ENCODE measurements at regions not wholly inside any gene's neighbourhood (a gene's known extent, or its start where the extent isn't known, plus 50 kb on each side); places are given as distances from the start of the nearest gene placed in this dataset.
A peak's percentile ranks its signal among the peaks of the same experiment; 100 is the strongest.

GRCh38 chr21:25341981-25342380 lies 265.3 kb downstream of the MRPL39 start:
- Histone ChIP-seq H3K27me3 (ENCODE audit: low read depth) (no peaks in the 10 kb centered on the region; the same call in 1 of the 2 replicates), H3K4me1 (no peaks in the 10 kb centered on the region), H3K36me3 (replicated peaks) (no peaks in the 10 kb centered on the region), H3K4me3 (no peak overlapping the region), H3K9me3 (no peaks in the 10 kb centered on the region)
- in situ Hi-C loops (cut with MboI; ENCODE audit: low sequenced_read_pairs), result no loop called here
- no peak for DNase-seq (ENCODE audit: low spot score in 2 of 2)

DNA sequence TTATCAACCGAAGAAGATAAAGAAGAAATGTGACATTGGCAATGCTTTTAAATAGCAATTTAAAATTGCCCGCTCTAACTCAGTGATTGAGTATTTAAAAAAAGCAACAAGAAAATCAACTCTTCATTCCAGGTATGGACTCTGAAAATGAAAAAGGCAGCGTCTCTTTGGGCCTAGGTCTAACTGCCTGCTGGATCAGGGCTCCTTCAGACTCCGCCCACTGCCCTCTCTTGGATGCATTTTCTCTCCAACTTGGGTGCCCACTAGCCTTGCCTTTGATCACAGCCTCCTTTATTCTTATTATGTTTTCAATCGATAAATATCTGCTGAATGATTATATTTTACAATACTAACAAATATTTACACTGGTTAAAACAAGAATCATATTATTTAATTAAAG lies 268.9 kb downstream of the MRPL39 start:
- Histone ChIP-seq H3K27me3 (ENCODE audit: low read depth) (no peaks in the 10 kb centered on the region), H3K36me3 (replicated peaks) (no peaks in the 10 kb centered on the region), H3K4me3 (no peak overlapping the region), H3K9me3 (no peaks in the 10 kb centered on the region), H3K4me1 (no peaks in the 10 kb centered on the region; the same call in 1 of the 2 replicates)
- in situ Hi-C loops (cut with MboI; ENCODE audit: low sequenced_read_pairs), result no loop called here
- no peak for DNase-seq (ENCODE audit: low spot score in 2 of 2)

DNA sequence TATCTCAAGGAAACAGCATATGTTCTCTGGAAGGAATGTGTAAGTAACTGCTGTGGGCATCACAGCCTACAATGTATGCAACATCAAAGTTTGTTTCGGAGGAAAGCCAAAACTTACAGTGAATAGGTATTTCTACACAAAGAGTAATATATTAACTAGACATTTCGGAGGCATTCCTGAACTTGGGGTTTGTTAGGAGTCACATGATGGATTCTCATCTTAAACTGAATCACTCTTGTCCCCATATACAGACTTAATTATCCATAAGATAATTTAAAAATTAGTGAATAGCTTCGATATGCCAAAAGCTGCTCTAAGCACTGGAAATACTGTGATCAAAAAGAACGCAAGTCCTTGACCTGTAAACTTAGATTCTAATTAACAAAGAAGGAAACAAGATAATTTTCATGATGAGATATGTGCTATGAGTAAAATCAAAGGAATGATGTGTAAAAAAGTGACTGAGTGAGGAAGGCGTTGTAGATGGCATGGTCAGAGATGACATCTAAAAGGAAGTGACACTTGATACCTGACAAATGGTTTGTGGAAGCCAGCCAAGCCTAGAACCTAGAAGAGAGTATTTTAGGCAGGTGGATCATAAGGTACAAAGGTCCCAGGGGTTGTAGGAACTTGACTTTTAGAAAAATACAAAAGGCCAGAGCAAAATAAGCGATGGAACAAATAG lies 273.1 kb downstream of the MRPL39 start:
- Histone ChIP-seq H3K9me3 (no peaks in the 10 kb centered on the region), H3K27me3 (ENCODE audit: low read depth) (no peaks in the 10 kb centered on the region), H3K36me3 (replicated peaks) (no peaks in the 10 kb centered on the region), H3K4me1 (peaks cover 7% of the 10 kb centered on the region), H3K4me3 (no peak overlapping the region)
- DNase-seq (ENCODE audit: low spot score in 2 of 2), result no peak
- in situ Hi-C loops (cut with MboI; ENCODE audit: low sequenced_read_pairs), result no loop called here

DNA sequence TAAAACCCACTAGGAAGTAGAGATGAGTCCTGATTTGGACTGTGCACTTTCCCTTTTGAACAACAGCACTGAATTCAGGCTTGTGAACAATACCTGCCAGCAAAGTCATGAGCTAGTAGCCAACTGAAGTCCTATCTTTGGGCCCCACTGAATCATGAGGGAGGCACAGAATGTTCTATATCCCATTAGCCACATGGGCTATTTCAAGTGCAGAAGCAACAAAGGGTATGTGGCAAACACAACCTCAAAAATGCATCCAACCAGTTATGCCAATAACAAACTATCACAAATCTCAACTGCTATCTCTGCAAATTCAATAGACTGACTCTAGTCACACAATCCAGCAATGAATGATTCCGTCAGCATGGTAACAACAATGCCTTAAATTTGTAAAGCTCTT lies 276.0 kb downstream of the MRPL39 start:
- no peak for DNase-seq (ENCODE audit: low spot score in 2 of 2)
- Histone ChIP-seq H3K36me3 (replicated peaks) (no peaks in the 10 kb centered on the region), H3K9me3 (no peaks in the 10 kb centered on the region), H3K4me3 (no peak overlapping the region), H3K4me1 (peaks cover 7% of the 10 kb centered on the region), H3K27me3 (ENCODE audit: low read depth) (no peaks in the 10 kb centered on the region)
- in situ Hi-C loops (cut with MboI; ENCODE audit: low sequenced_read_pairs), result no loop called here

DNA sequence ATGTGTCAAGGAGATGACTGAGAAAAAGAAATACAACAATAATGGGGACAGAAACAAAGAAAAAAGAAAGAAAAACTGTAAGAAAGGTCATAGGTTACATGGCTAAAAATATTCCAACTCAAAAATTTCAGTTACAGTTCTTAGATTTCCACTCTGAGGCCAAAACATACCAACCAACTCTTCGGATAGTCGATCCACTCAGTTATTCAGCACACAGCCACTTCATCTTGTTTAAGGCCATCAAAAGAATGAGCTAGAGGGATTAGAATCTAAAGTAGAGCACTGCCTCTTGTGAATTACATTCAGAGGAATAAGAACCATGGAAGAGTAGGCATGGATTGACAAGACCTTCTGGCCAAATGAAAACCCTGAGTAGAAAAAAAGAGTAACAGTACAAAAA lies 277.0 kb downstream of the MRPL39 start:
- Histone ChIP-seq H3K9me3 (no peaks in the 10 kb centered on the region), H3K4me3 (no peak overlapping the region), H3K27me3 (ENCODE audit: low read depth) (no peaks in the 10 kb centered on the region), H3K36me3 (replicated peaks) (no peaks in the 10 kb centered on the region), H3K4me1 (peaks cover 8% of the 10 kb centered on the region)
- DNase-seq (ENCODE audit: low spot score in 2 of 2), result no peak
- in situ Hi-C loops (cut with MboI; ENCODE audit: low sequenced_read_pairs), result no loop called here

DNA sequence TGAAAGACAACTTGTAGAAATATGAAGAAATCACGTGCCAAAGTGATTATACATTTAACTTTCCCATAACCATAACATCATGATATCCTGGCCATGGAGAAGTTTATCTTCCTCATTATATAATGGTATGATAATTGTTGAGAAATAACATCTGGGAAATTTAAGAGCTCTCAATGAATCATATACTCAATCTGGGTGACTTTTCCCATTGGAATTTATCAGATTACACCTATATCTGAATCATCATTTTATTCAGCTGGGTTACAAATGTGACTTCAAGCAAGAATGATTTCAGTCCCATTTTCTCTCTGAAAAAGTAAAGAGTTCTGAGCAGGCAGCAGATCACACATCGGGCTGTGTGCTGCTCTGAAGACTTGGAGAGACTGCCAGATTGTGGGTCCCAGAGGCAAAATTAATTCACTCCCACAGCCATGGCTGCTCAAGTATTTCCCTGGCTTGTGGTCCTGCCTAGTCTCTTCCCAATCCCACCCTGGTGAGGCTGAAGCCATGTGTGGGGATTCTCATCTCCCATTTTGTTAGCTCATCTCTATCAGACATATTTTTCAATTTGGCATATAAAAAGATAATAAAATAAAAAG lies 278.0 kb downstream of the MRPL39 start:
- Histone ChIP-seq H3K4me1 (peaks cover 18% of the 10 kb centered on the region), H3K27me3 (ENCODE audit: low read depth) (no peaks in the 10 kb centered on the region), H3K4me3 (no peak overlapping the region), H3K9me3 (no peaks in the 10 kb centered on the region), H3K36me3 (replicated peaks) (no peaks in the 10 kb centered on the region)
- in situ Hi-C loops (cut with MboI; ENCODE audit: low sequenced_read_pairs), result no loop called here
- DNase-seq (ENCODE audit: low spot score in 2 of 2), result no peak

GRCh38 chr21:25328736-25329135 lies 278.5 kb downstream of the MRPL39 start:
- H3K9me3 ChIP-seq, result no peaks in the 10 kb centered on the region
- H3K36me3 ChIP-seq (replicated peaks), result no peaks in the 10 kb centered on the region

GRCh38 chr21:25326181-25326580 lies 281.1 kb downstream of the MRPL39 start:
- Histone ChIP-seq H3K4me1 (peaks cover 20% of the 10 kb centered on the region), H3K4me3 (no peak overlapping the region), H3K36me3 (replicated peaks) (no peaks in the 10 kb centered on the region), H3K27me3 (ENCODE audit: low read depth) (no peaks in the 10 kb centered on the region), H3K9me3 (no peaks in the 10 kb centered on the region)
- in situ Hi-C loops (cut with MboI; ENCODE audit: low sequenced_read_pairs), result no loop called here
- DNase-seq (ENCODE audit: low spot score in 2 of 2), result no peak

More at GRCh38 chr21:25328736-25329135, 278.5 kb downstream of the MRPL39 start:
- in situ Hi-C loops (cut with MboI; ENCODE audit: low sequenced_read_pairs), result no loop called here
- Histone ChIP-seq H3K4me1 (peaks cover 20% of the 10 kb centered on the region), H3K4me3 (no peak overlapping the region), H3K27me3 (ENCODE audit: low read depth) (no peaks in the 10 kb centered on the region)
- no peak for DNase-seq (ENCODE audit: low spot score in 2 of 2)

DNA sequence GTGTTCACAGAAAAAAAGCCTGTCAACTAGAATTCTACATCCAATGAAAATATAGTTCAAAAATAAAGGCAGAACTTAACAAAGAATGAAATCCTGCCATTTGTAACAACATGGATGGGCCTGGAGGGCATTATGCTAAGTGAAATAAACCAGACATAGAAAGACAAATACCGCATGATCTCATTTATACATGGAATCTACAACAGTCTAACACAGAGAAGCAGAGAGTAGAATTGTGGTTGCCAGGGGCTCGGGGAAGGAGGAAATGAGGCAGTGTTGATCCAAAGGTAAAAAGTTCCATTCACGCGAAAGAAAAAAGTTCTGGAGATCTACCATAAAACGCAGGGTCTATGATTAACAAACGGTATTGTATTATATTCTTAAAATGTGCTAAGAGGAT lies 282.6 kb downstream of the MRPL39 start:
- peak; percentile 51 to 54 for DNase-seq (ENCODE audit: low spot score in 2 of 2)
- in situ Hi-C loops (cut with MboI; ENCODE audit: low sequenced_read_pairs), result no loop called here
- Histone ChIP-seq H3K4me1 (peaks cover 23% of the 10 kb centered on the region), H3K36me3 (replicated peaks) (no peaks in the 10 kb centered on the region), H3K4me3 (no peak overlapping the region), H3K27me3 (ENCODE audit: low read depth) (no peaks in the 10 kb centered on the region), H3K9me3 (no peaks in the 10 kb centered on the region)

- Histone ChIP-seq H3K4me3 (no peak overlapping the region), H3K36me3 (replicated peaks) (no peaks in the 10 kb centered on the region), H3K27me3 (ENCODE audit: low read depth) (no peaks in the 10 kb centered on the region), H3K9me3 (no peaks in the 10 kb centered on the region), H3K4me1 (peaks cover 23% of the 10 kb centered on the region)
- in situ Hi-C loops (cut with MboI; ENCODE audit: low sequenced_read_pairs), result no loop called here
- DNase-seq (ENCODE audit: low spot score in 2 of 2), result peak in 1 of 2 experiments; percentile 34
Observed at GRCh38 chr21:25323356-25323949, 283.8 kb downstream of the MRPL39 start.

GRCh38 chr21:25314247-25314646 lies 293.0 kb downstream of the MRPL39 start:
- H3K9me3 ChIP-seq, result no peaks in the 10 kb centered on the region
- H3K4me1 ChIP-seq, result no peaks in the 10 kb centered on the region
- no peak overlapping the region for H3K4me3 ChIP-seq
- H3K36me3 ChIP-seq (replicated peaks), result no peaks in the 10 kb centered on the region
- no peaks in the 10 kb centered on the region for H3K27me3 ChIP-seq (ENCODE audit: low read depth)
- in situ Hi-C loops (cut with MboI; ENCODE audit: low sequenced_read_pairs), result no loop called here
- no peak for DNase-seq (ENCODE audit: low spot score in 2 of 2)

DNA sequence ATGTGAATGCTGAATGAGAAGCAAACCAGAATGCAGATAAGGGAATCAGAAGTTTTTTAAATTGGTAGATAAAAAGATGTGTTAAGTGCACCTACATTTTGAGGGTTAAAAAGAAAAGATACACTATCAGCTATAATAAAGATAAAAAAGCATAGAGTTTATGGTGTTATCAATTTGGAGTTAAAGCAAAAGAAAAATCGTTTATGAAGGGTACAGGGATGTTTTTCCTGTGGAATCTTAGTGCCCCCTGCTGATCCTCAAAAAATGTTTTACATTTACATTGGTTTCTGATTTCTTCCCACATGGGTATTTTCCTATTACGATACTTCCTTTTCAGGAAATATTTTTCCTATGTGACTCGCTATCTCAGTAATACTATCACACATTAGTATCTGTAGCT lies 293.5 kb downstream of the MRPL39 start:
- in situ Hi-C loops (cut with MboI; ENCODE audit: low sequenced_read_pairs), result no loop called here
- no peaks in the 10 kb centered on the region for H3K27me3 ChIP-seq (ENCODE audit: low read depth)
- DNase-seq (ENCODE audit: low spot score in 2 of 2), result peak in 1 of 2 experiments; percentile 28
- H3K4me3 ChIP-seq, result no peak overlapping the region
- H3K9me3 ChIP-seq, result no peaks in the 10 kb centered on the region
- no peaks in the 10 kb centered on the region for H3K36me3 ChIP-seq (replicated peaks)
- no peaks in the 10 kb centered on the region for H3K4me1 ChIP-seq

GRCh38 chr21:25307489-25307888 lies 299.8 kb downstream of the MRPL39 start:
- Histone ChIP-seq H3K27me3 (ENCODE audit: low read depth) (no peaks in the 10 kb centered on the region), H3K9me3 (no peaks in the 10 kb centered on the region), H3K4me3 (no peak overlapping the region), H3K4me1 (no peaks in the 10 kb centered on the region), H3K36me3 (replicated peaks) (no peaks in the 10 kb centered on the region)
- in situ Hi-C loops (cut with MboI; ENCODE audit: low sequenced_read_pairs), result no loop called here
- DNase-seq (ENCODE audit: low spot score in 2 of 2), result no peak

- H3K4me3 ChIP-seq, result no peak overlapping the region
- no peaks in the 10 kb centered on the region for H3K4me1 ChIP-seq
- DNase-seq (ENCODE audit: low spot score in 2 of 2), result no peak
- H3K36me3 ChIP-seq (replicated peaks), result no peaks in the 10 kb centered on the region
- no peaks in the 10 kb centered on the region for H3K9me3 ChIP-seq
- H3K27me3 ChIP-seq (ENCODE audit: low read depth), result no peaks in the 10 kb centered on the region
- in situ Hi-C loops (cut with MboI; ENCODE audit: low sequenced_read_pairs), result no loop called here
Observed at GRCh38 chr21:25304611-25305010, 302.7 kb downstream of the MRPL39 start.
